Suprapubic skin (tissue), 3 donors: ENCODE measurements at regions not wholly inside any gene's neighbourhood (a gene's known extent, or its start where the extent isn't known, plus 50 kb on each side); places are given as distances from the start of the nearest gene placed in this dataset.

Source experiments
- POLR2AphosphoS5 ChIP-seq, 3 donors: sonication (generic); formaldehyde crosslinking; IDR thresholded peaks; one replicate each; pipeline ENCODE4 v1.6.1; 2017; ENCODE audit warnings: antibody characterized with exemption in 3 of 3
- TF ChIP-seq, protein P1 (sequence below), 2 donors: fragments of 200-600 bp in 1 of 2; fragments of 450-650 bp in 1 of 2; sonication (generic) in 1 of 2; IDR thresholded peaks; one replicate each; pipeline ENCODE4 v1.5.1; 2016 to 2019; ENCODE audit warnings: antibody characterized with exemption in 2 of 2, mild to moderate bottlenecking in 1 of 2, moderate library complexity in 1 of 2

DNA sequence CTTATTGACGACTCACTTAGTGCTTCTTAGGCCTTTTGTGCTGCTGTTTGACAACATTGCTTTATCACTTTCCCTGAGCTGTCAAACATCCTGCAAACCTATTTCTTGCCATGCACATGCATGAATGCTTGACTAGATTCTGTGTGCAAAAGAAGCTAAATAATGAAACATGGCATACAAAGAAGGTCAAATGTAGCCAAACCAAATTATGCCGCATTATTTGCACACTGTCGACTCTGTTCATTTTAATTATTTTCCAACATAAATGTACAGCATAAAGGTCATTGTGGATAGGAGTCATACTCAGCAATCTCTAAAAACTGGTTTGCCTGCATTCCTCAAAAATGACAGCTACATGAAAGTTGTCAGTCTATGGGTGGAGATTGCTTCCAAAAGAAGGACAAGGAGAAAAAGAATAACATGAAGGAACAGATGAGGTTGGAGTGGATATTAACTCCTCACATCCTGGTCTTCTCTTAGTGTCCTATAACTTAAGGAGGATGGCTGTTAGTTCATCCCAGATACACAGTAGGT is 123.1 kb upstream of the STXBP5 start:
- TF ChIP-seq, protein P1, sequence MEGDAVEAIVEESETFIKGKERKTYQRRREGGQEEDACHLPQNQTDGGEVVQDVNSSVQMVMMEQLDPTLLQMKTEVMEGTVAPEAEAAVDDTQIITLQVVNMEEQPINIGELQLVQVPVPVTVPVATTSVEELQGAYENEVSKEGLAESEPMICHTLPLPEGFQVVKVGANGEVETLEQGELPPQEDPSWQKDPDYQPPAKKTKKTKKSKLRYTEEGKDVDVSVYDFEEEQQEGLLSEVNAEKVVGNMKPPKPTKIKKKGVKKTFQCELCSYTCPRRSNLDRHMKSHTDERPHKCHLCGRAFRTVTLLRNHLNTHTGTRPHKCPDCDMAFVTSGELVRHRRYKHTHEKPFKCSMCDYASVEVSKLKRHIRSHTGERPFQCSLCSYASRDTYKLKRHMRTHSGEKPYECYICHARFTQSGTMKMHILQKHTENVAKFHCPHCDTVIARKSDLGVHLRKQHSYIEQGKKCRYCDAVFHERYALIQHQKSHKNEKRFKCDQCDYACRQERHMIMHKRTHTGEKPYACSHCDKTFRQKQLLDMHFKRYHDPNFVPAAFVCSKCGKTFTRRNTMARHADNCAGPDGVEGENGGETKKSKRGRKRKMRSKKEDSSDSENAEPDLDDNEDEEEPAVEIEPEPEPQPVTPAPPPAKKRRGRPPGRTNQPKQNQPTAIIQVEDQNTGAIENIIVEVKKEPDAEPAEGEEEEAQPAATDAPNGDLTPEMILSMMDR (IDR thresholded peaks at IDR 0.05): no peak
- no peak for TF ChIP-seq POLR2AphosphoS5 (IDR thresholded peaks at IDR 0.05)
